ENCODE measurements at regions not wholly inside any gene's neighbourhood (a gene's known extent, or its start where the extent isn't known, plus 50 kb on each side); places are given as distances from the start of the nearest gene placed in this dataset.

GRCh38 chr5:12659686-12660085 lies 755.4 kb upstream of the CTNND2 start:
- no peak for TF ChIP-seq SUZ12 (IDR thresholded peaks at IDR 0.05; ENCODE audit: extremely low read depth, insufficient read depth, insufficient read length)
- no peak for TF ChIP-seq YY1 (IDR thresholded peaks at IDR 0.05; ENCODE audit: insufficient read depth, insufficient read length)

Data from NT2/D1 (cell line).